Left hindlimb (tissue), 1 donor: ENCODE measurements at regions not wholly inside any gene's neighbourhood (a gene's known extent, or its start where the extent isn't known, plus 50 kb on each side); places are given as distances from the start of the nearest gene placed in this dataset.
A peak's percentile ranks its signal among the peaks of the same experiment; 100 is the strongest.
"Not testable (repeated sequence)": the region's sequence is repeated elsewhere in the genome, so short reads cannot be mapped to it uniquely, and the experiment has no call there.

ENCODE experiments used
- DNase-seq: peaks from one replicate; pipeline ENCODE4 v3.0.0-alpha.2; 2018

- DNase-seq = peak; percentile 62
These were observed 180.4 kb upstream of the NOTCH2NLA start for GRCh38 chr1:146409116-146409801.

- not testable (repeated sequence) for DNase-seq
These were observed 172.5 kb upstream of the NOTCH2NLA start for GRCh38 chr1:146401281-146401825.

GRCh38 chr1:146400173-146401121 is 171.6 kb upstream of the NOTCH2NLA start:
- DNase-seq = not testable (repeated sequence)

DNA sequence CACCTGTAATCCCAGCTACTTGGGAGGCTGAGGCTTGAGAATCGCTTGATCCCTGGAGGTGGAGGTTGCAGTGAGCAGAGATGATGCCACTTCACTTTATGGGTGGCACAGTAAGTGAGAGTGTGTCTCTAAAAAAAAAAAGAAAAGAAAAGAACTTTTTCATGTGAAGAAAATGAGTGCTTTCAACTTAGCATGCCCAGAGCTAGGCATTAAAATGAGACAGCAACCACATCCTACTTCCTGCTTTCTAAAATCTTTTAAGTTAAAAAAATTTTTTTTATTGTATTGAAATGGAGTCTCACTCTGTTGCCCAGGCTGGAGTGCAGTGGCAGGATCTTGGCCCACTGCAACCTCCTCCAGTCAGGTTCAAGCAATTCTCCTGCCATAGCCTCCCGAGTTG is 170.4 kb upstream of the NOTCH2NLA start:
- DNase-seq = not testable (repeated sequence)

GRCh38 chr1:146396801-146397200 is 168.0 kb upstream of the NOTCH2NLA start:
- not testable (repeated sequence) for DNase-seq

GRCh38 chr1:146396242-146396641 is 167.4 kb upstream of the NOTCH2NLA start:
- not testable (repeated sequence) for DNase-seq

DNA sequence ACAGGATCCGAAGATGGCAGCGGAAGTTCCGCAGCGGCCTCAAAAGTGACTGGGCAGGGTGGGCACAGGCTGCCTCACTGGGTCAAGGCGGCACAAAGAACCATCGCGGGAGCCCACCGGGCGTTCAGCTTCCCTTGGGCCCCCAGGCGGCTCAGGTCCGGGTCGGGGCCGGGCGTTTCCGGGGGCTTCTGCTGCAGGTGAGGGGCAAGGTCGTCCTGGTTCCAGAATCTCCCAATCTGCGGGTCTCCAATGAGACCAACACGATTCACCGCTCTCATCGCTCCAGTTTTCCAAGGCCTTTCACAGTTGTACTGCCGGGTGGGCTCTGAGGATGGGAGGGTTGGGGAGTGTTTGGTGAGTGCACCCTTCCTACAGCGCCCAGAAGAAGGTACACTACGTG is 165.0 kb upstream of the NOTCH2NLA start:
- DNase-seq = not testable (repeated sequence)

DNA sequence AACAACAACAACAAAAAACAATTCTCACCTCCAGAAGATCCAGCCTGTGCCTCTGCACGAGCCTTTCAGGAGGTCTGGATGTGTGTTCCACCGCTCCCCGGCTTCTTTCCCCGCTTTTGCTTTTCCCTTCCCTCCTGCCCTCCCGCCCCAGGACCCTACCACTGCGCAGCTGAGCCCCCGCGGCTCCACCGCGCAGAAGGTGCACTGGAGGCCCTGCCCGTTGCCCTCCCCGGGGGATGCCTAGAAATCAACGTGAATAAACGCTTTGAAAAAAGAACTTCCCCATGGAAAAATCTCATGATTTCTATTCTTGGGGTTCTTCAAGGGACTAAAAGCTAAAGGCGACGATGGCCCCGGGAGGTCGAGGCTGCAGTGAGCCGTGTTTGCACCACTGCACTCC is 164.3 kb upstream of the NOTCH2NLA start:
- not testable (repeated sequence) for DNase-seq

DNA sequence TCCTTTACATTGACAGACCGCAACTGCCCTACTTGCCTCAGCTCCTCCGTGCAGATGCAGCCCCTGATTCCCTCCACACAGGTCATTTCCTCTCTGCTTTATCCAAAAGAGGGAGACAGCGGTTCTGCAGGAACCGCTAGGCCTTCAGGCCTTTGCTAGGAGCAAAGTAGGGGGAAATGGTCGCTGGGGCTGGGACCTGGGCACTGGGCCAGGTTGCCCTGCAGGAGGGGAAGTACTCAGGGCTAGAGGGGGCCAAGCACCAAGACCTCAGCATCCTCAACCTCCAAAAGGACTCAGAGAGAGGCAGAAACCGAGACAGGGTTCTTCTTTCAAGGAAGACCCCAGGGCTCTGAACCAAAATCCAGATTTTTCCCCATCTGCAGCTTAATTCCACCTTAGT is 160.4 kb upstream of the NOTCH2NLA start:
- not testable (repeated sequence) for DNase-seq

- DNase-seq = not testable (repeated sequence)
These were observed 159.1 kb upstream of the NOTCH2NLA start for GRCh38 chr1:146387750-146388469.

DNA sequence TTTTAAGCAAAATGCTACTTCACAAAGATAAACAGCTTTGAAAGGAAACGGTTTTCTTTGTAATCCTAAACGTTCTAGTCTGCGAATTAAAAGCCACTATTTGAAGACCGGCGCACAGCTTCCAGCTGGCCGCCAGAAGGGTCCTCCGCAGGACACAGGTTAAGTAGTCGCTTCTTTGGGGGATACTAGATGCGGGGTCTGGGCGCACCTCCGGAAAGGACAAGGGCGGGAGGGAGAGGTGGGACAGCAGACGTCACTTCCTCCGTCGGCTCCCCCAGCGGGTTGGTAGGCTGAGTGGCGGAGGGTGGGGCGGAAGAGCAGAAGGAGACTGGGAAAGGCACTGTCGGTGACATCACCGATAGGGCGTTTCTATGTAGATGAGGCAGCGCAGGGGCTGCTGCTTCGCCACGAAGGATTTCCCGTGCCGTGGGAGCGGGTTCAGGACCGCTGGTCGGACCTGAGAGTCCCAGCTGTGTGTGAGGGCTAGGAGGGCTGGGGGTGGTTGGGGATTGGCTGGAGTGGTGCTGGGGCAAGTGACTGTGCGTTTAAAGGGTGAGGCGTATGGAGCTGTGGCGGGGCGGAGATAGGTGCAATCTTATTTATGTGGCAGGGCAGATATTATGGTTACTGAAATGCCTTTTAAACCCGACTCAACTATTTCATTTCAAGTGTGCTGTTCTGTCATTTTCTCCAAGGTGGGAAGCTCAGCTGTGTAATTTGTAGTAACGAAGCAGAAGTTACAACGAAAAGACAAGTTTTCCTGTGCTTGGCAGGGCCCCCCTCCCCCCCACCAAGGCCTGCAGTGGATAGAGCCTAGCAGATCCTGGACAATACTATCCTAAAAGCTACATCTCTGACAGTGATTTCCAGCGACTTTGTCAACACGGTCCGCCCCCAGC is 158.3 kb upstream of the NOTCH2NLA start:
- DNase-seq = peak; percentile 90

DNA sequence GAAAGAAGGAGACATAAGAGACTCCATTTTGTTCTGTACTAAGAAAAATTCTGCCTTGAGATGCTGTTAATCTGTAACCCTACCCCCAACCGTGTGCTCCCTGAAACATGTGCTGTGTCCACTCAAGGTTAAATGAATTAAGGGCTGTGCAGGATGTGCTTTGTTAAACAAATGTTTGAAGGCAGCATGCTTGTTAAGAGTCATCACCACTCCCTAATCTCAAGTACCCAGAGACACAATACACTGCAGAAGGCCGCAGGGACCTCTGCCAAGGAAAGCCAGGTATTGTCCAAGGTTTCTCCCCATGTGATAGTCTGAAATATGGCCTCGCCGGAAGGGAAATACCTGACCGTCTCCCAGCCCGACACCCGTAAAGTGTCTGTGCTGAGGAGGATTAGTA is 152.4 kb upstream of the NOTCH2NLA start:
- DNase-seq = not testable (repeated sequence)

- DNase-seq = peak; percentile 90
These were observed 148.1 kb upstream of the NOTCH2NLA start for GRCh38 chr1:146376708-146377496.

DNA sequence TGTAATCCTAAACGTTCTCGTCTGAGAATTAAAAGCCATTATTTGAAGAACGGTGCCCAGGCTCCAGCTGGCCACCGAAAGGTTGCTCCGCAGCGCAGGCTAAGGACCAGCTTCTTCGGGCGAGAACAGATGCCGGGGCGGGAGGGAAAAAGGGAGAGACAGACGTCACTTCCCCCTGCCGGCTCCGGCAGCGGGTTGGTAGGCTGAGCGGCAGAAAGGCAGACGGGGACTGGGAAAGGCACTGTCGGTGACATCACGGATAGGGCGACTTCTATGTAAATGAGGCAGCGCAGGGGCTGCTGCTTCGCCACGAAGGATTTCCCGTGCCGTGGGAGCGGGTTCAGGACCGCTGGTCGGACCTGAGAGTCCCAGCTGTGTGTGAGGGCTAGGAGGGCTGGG is 147.5 kb upstream of the NOTCH2NLA start:
- peak; percentile 87 for DNase-seq

DNA sequence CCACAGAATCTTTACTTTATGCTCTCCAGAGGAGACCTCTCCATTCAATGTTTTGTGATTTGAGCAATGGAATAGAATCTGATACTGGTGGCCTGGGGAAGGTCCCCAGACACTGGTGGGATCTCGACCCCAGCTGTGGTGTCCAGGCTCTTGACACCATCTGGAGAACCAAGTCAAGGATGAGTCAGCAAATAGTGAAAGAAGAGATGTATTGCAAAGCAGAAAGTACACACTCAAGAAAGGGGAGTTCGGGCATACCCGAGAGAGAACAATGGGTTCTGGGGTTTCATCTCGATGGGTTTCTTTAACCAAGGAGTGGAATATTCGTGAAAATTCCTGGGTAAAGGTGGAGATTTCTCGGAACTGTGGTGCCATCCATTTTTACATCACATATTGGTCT is 146.3 kb upstream of the NOTCH2NLA start:
- not testable (repeated sequence) for DNase-seq

- peak; percentile 48 for DNase-seq
These were observed 141.1 kb upstream of the NOTCH2NLA start for GRCh38 chr1:146369940-146370339.

DNA sequence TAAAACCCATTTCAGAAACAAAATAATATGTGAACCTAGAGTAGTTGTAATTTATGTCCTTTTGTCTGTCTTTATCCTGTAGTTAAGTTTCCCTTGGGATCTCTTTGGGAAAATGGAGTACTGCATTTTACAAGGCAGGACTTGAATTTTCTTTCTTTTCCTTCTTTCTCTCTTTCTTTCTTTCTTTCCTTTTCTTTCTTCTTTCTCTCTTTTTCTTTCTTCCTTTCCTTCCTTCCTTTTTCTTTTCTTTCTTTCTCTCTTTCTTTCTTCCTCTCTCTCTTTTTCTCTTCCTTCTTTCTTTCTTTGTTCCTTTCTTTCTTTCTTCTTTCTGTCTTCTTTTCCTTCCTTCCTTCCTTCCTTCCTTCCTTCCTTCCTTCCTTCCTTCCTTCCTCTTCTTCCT is 126.6 kb upstream of the NOTCH2NLA start:
- DNase-seq = not testable (repeated sequence)

- DNase-seq = not testable (repeated sequence)
These were observed 98.0 kb upstream of the NOTCH2NLA start for GRCh38 chr1:146326863-146327262.

DNA sequence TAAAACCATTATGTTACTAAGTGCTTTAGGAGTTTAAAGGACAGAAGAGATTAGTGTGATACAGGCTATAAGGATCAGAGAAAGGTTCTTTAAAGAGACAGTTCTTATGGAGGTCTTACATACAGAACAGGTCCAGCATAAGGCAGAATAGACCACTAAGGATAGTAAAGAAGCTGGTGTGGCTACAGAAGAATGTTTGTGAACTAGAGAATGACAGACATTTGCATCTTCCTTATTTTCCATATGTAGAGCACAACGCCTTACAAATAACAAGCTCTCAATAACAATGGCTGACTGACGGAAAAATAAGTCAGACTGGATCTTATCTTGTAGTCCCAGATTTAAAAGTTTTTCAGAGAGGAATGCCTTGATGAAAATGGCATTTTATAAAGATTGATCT is 95.6 kb upstream of the NOTCH2NLA start:
- not testable (repeated sequence) for DNase-seq

- not testable (repeated sequence) for DNase-seq
These were observed 94.5 kb upstream of the NOTCH2NLA start for GRCh38 chr1:146323302-146323701.

- not testable (repeated sequence) for DNase-seq
These were observed 94.1 kb upstream of the NOTCH2NLA start for GRCh38 chr1:146322893-146323292.
